Neural progenitor cell (in vitro differentiated cells): ENCODE measurements at regions not wholly inside any gene's neighbourhood (a gene's known extent, or its start where the extent isn't known, plus 50 kb on each side); places are given as distances from the start of the nearest gene placed in this dataset.

ENCODE experiments used
- DNase-seq: peaks from one replicate; pipeline ENCODE4 v3.0.0-alpha.2; 2016; ENCODE audit warnings: low spot score
- H2AFZ ChIP-seq: fragments of 200-600 bp; sonication (generic); replicated peaks from 2 replicates; pipeline ENCODE4 v1.6.1; 2016; ENCODE audit warnings: antibody characterized with exemption
- H3F3A ChIP-seq: fragments of 200-600 bp; sonication (generic); 2 replicates; pipeline ENCODE4 v1.6.1; 2016; ENCODE audit warnings: antibody characterized with exemption, low read depth
- H3K27ac ChIP-seq: fragments of 200-600 bp; sonication (generic); 2 replicates; pipeline ENCODE4 v1.5.1; 2016; ENCODE audit warnings: mild to moderate bottlenecking
- H3K27me3 ChIP-seq: fragments of 200-600 bp; sonication (generic); 2 replicates; pipeline ENCODE4 v1.6.1; 2016; ENCODE audit warnings: mild to moderate bottlenecking, moderate library complexity
- H3K36me3 ChIP-seq: fragments of 200-600 bp; sonication (generic); 2 replicates; pipeline ENCODE4 v1.5.1; 2016
- H3K4me1 ChIP-seq: fragments of 200-600 bp; sonication (generic); 2 replicates; pipeline ENCODE4 v1.6.1; 2016; ENCODE audit warnings: mixed run types
- H3K4me2 ChIP-seq: fragments of 200-600 bp; sonication (generic); 2 replicates; pipeline ENCODE4 v1.6.1; 2016
- H3K4me3 ChIP-seq: fragments of 200-600 bp; sonication (generic); 2 replicates; pipeline ENCODE4 v1.5.1; 2016
- H3K79me2 ChIP-seq: fragments of 200-600 bp; sonication (generic); 2 replicates; pipeline ENCODE4 v1.6.1; 2016; ENCODE audit warnings: low read depth
- H3K9ac ChIP-seq: fragments of 200-600 bp; sonication (generic); 2 replicates; pipeline ENCODE4 v1.6.1; 2016
- H3K9me3 ChIP-seq: fragments of 200-600 bp; sonication (generic); 2 replicates; pipeline ENCODE4 v1.5.1; 2016; ENCODE audit warnings: low read depth
- H4K20me1 ChIP-seq: fragments of 200-600 bp; sonication (generic); 2 replicates; pipeline ENCODE4 v1.6.1; 2016; ENCODE audit warnings: low read depth
- H3K27ac Mint-ChIP-seq: 3 replicates; pipeline ENCODE4 v1.8.0; 2021; ENCODE audit warnings: mixed read lengths
- H3K27me3 Mint-ChIP-seq: 2 replicates; pipeline ENCODE4 v1.8.0; 2022; ENCODE audit warnings: low read depth, mild to moderate bottlenecking, inconsistent platforms, moderate library complexity, mixed read lengths; ENCODE audit not compliant: insufficient read depth
- H3K36me3 Mint-ChIP-seq: 3 replicates; pipeline ENCODE4 v1.8.0; 2021; ENCODE audit warnings: mixed read lengths
- H3K4me1 Mint-ChIP-seq: 3 replicates; pipeline ENCODE4 v1.8.0; 2021; ENCODE audit warnings: mixed read lengths
- H3K4me3 Mint-ChIP-seq: 3 replicates; pipeline ENCODE4 v1.8.0; 2021; ENCODE audit warnings: mild to moderate bottlenecking, moderate library complexity, mixed read lengths
- H3K9me3 Mint-ChIP-seq: 3 replicates; pipeline ENCODE4 v1.8.0; 2020; ENCODE audit warnings: mixed read lengths
- EZH2 ChIP-seq: fragments of 200-600 bp; sonication (generic); IDR thresholded peaks from 2 replicates; pipeline ENCODE4 v1.6.1; 2017; ENCODE audit warnings: antibody characterized with exemption, mild to moderate bottlenecking, moderate library complexity
- EZH2phosphoT487 ChIP-seq: fragments of 200-600 bp; sonication (generic); IDR thresholded peaks from 2 replicates; pipeline ENCODE4 v1.6.1; 2017; ENCODE audit warnings: antibody characterized with exemption
- TF ChIP-seq, protein P1 (sequence below): fragments of 200-600 bp; sonication (generic); IDR thresholded peaks from 2 replicates; pipeline ENCODE4 v1.5.1; 2017; ENCODE audit warnings: antibody characterized with exemption, mild to moderate bottlenecking

DNA sequence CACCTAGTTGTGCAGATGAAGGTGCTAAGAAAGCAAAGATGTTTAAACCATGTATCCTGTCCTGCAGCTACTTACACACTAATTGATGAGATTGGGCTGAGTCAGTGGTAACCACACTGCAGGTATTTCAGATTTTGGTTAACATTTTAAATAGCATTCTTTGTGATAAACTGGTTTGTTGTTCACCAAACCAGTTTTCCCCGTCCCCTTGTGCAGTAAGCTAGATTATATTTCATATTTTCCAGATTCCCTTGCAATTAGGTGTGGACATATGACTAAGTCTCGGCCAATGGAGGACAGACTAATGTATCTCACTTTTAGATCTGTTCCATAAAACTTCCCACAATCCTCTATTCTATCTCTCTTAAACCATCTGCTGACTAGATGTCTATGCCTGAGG is 320.4 kb downstream of the RWDD3 start:
- DNase-seq: no peak
- Mint-ChIP-seq H3K9me3 (peaks cover 17% of the 10 kb centered on the region), H3K27me3 (peaks cover 7% of the 10 kb centered on the region), H3K4me3 (no peak overlapping the region), H3K27ac (no peak overlapping the region), H3K4me1 (no peaks in the 10 kb centered on the region), H3K36me3 (peaks cover 4% of the 10 kb centered on the region)
- Histone ChIP-seq H4K20me1 (no peaks in the 10 kb centered on the region), H3K9me3 (no peaks in the 10 kb centered on the region), H3K4me3 (no peak overlapping the region), H3F3A (no peaks in the 10 kb centered on the region), H2AFZ (no peak overlapping the region), H3K4me2 (no peak overlapping the region), H3K9ac (no peak overlapping the region), H3K27me3 (no peaks in the 10 kb centered on the region), H3K4me1 (no peaks in the 10 kb centered on the region), H3K79me2 (no peaks in the 10 kb centered on the region), H3K27ac (no peak overlapping the region), H3K36me3 (no peaks in the 10 kb centered on the region)
- TF ChIP-seq EZH2phosphoT487 (no peak), EZH2 (no peak)
- TF ChIP-seq, protein P1, sequence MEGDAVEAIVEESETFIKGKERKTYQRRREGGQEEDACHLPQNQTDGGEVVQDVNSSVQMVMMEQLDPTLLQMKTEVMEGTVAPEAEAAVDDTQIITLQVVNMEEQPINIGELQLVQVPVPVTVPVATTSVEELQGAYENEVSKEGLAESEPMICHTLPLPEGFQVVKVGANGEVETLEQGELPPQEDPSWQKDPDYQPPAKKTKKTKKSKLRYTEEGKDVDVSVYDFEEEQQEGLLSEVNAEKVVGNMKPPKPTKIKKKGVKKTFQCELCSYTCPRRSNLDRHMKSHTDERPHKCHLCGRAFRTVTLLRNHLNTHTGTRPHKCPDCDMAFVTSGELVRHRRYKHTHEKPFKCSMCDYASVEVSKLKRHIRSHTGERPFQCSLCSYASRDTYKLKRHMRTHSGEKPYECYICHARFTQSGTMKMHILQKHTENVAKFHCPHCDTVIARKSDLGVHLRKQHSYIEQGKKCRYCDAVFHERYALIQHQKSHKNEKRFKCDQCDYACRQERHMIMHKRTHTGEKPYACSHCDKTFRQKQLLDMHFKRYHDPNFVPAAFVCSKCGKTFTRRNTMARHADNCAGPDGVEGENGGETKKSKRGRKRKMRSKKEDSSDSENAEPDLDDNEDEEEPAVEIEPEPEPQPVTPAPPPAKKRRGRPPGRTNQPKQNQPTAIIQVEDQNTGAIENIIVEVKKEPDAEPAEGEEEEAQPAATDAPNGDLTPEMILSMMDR: no peak

GRCh38 chr1:95558791-95559190 is 324.8 kb downstream of the RWDD3 start:
- Histone ChIP-seq H3K79me2 (no peaks in the 10 kb centered on the region), H4K20me1 (no peaks in the 10 kb centered on the region), H2AFZ (no peak overlapping the region), H3K4me1 (no peaks in the 10 kb centered on the region), H3K9ac (no peak overlapping the region), H3K9me3 (no peaks in the 10 kb centered on the region), H3K4me2 (no peak overlapping the region), H3K27me3 (no peaks in the 10 kb centered on the region), H3K36me3 (no peaks in the 10 kb centered on the region), H3F3A (no peaks in the 10 kb centered on the region), H3K4me3 (no peak overlapping the region), H3K27ac (no peak overlapping the region)
- peaks cover 17% of the 10 kb centered on the region for H3K9me3 Mint-ChIP-seq
- no peak for DNase-seq
- peaks cover 7% of the 10 kb centered on the region for H3K27me3 Mint-ChIP-seq
- peaks cover 4% of the 10 kb centered on the region for H3K36me3 Mint-ChIP-seq
- no peak overlapping the region for H3K27ac Mint-ChIP-seq
- H3K4me1 Mint-ChIP-seq: no peaks in the 10 kb centered on the region
- no peak for TF ChIP-seq EZH2phosphoT487
- TF ChIP-seq, protein P1: no peak
- TF ChIP-seq EZH2: no peak
- no peak overlapping the region for H3K4me3 Mint-ChIP-seq

DNA sequence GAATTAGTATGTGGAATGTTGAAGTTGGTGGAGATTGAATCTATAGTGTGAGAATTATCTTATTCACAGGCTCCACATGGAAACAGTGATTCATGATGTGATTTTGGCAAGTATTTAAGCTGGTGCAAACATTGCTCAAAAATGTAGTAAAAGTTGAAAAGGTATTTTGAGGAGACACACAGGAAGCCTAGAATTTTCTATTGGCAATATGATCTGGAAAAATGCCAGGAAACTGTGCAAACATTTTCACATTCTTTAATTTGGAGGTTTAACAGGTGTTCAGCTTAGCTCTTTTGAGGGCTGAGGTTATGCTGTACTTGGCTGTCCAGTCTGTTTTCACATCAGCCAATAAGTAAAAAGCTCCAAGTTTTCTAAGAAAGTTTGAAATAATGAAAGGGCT is 327.3 kb downstream of the RWDD3 start:
- TF ChIP-seq, protein P1: no peak
- no peak for TF ChIP-seq EZH2phosphoT487
- no peak for TF ChIP-seq EZH2
- DNase-seq: no peak
- Mint-ChIP-seq H3K27me3 (peaks cover 5% of the 10 kb centered on the region), H3K9me3 (peaks cover 15% of the 10 kb centered on the region), H3K4me1 (no peaks in the 10 kb centered on the region), H3K27ac (no peak overlapping the region), H3K4me3 (no peak overlapping the region), H3K36me3 (peaks cover 4% of the 10 kb centered on the region)
- no peaks in the 10 kb centered on the region for H3K79me2 ChIP-seq
- H3K4me3 ChIP-seq: no peak overlapping the region
- no peak overlapping the region for H3K27ac ChIP-seq
- no peak overlapping the region for H2AFZ ChIP-seq
- no peaks in the 10 kb centered on the region for H3K9me3 ChIP-seq
- no peaks in the 10 kb centered on the region for H3F3A ChIP-seq
- no peaks in the 10 kb centered on the region for H3K36me3 ChIP-seq
- no peak overlapping the region for H3K4me2 ChIP-seq
- no peaks in the 10 kb centered on the region for H3K4me1 ChIP-seq
- no peak overlapping the region for H3K9ac ChIP-seq
- no peaks in the 10 kb centered on the region for H3K27me3 ChIP-seq
- no peaks in the 10 kb centered on the region for H4K20me1 ChIP-seq

GRCh38 chr1:95562230-95562629 is 328.2 kb downstream of the RWDD3 start:
- H3K27me3 Mint-ChIP-seq: peaks cover 1% of the 10 kb centered on the region
- Histone ChIP-seq H3F3A (no peaks in the 10 kb centered on the region), H2AFZ (no peak overlapping the region), H3K27me3 (no peaks in the 10 kb centered on the region), H3K4me1 (no peaks in the 10 kb centered on the region), H3K27ac (no peak overlapping the region), H3K4me2 (no peak overlapping the region), H3K79me2 (no peaks in the 10 kb centered on the region), H3K9me3 (no peaks in the 10 kb centered on the region), H3K9ac (no peak overlapping the region), H3K4me3 (no peak overlapping the region), H4K20me1 (no peaks in the 10 kb centered on the region), H3K36me3 (no peaks in the 10 kb centered on the region)
- H3K9me3 Mint-ChIP-seq: peaks cover 14% of the 10 kb centered on the region
- H3K4me1 Mint-ChIP-seq: no peaks in the 10 kb centered on the region
- TF ChIP-seq EZH2phosphoT487 (no peak), EZH2 (no peak)
- TF ChIP-seq, protein P1: no peak
- H3K4me3 Mint-ChIP-seq: no peak overlapping the region
- peaks cover 3% of the 10 kb centered on the region for H3K36me3 Mint-ChIP-seq
- DNase-seq: no peak
- no peak overlapping the region for H3K27ac Mint-ChIP-seq
